ENCODE measurements at regions not wholly inside any gene's neighbourhood (a gene's known extent, or its start where the extent isn't known, plus 50 kb on each side); places are given as distances from the start of the nearest gene placed in this dataset.

GRCh38 chr5:4703931-4704458 lies 436.1 kb upstream of the ADAMTS16 start:
- no peaks in the 10 kb centered on the region for H3K4me1 Mint-ChIP-seq
- Histone ChIP-seq H3K36me3 (replicated peaks in 1 of 2; ENCODE audit: control extremely low read depth in 1 of 2, control insufficient read depth in 1 of 2, extremely low read depth in 1 of 2, insufficient read depth in 2 of 2, low read length in 1 of 2) (no peaks in the 10 kb centered on the region), H3K4me1 (ENCODE audit: control insufficient read depth in 2 of 2, insufficient read depth in 2 of 2, low read length in 2 of 2) (no peaks in the 10 kb centered on the region), H3K79me2 (ENCODE audit: control insufficient read depth, insufficient read depth, low read length) (no peaks in the 10 kb centered on the region), H3K4me2 (replicated peaks; ENCODE audit: low read depth, low read length, poor library complexity, severe bottlenecking) (no peak overlapping the region), H3K9me3 (ENCODE audit: control extremely low read depth in 1 of 3, control insufficient read depth in 2 of 3, insufficient read depth in 1 of 3, low read length in 2 of 3) (no peaks in the 10 kb centered on the region), H3K27me3 (replicated peaks in 1 of 4; ENCODE audit: control extremely low read depth in 1 of 4, control insufficient read depth in 3 of 4, insufficient read depth in 4 of 4, low read length in 3 of 4) (no peaks in the 10 kb centered on the region), H3K9ac (ENCODE audit: low read length) (no peak overlapping the region), H3K27ac (ENCODE audit: low read length in 2 of 2) (no peak overlapping the region), H2AFZ (ENCODE audit: insufficient read depth, low read depth, low read length, poor library complexity, severe bottlenecking) (no peak overlapping the region), H4K20me1 (ENCODE audit: control insufficient read depth, insufficient read depth, low read length, poor library complexity, severe bottlenecking) (no peaks in the 10 kb centered on the region), H3K4me3 (ENCODE audit: control extremely low read depth in 1 of 5, extremely low read depth in 1 of 5, insufficient read depth in 1 of 5, low read depth in 2 of 5, low read length in 4 of 5) (no peak overlapping the region)
- no peak overlapping the region for H3K27ac Mint-ChIP-seq
- ChIA-PET CTCF (no interaction called here), POLR2A (no interaction called here)
- TF ChIP-seq EZH2 (IDR thresholded peaks at IDR 0.05; ENCODE audit: borderline replicate concordance, insufficient read depth, low read depth, low read length, poor library complexity, severe bottlenecking) (no peak), CTCF (IDR thresholded peaks at IDR 0.05) (no peak)
- ATAC-seq (ENCODE audit: low read depth), result no peak
- WGBS (ENCODE audit: insufficient coverage), result 100% methylated on average over 1 of the region's 4 CpGs
- intact Hi-C loops (cut with micrococcal nuclease), result no loop called here
- no peak overlapping the region for H3K4me3 Mint-ChIP-seq
- DNase-seq, result no peak
- H3K9me3 Mint-ChIP-seq (ENCODE audit: insufficient read depth), result no peaks in the 10 kb centered on the region
- no peaks in the 10 kb centered on the region for H3K27me3 Mint-ChIP-seq

- Histone ChIP-seq H3K9me3 (ENCODE audit: control extremely low read depth in 1 of 3, control insufficient read depth in 2 of 3, insufficient read depth in 1 of 3, low read length in 2 of 3) (no peaks in the 10 kb centered on the region), H3K27me3 (replicated peaks in 1 of 4; ENCODE audit: control extremely low read depth in 1 of 4, control insufficient read depth in 3 of 4, insufficient read depth in 4 of 4, low read length in 3 of 4) (no peaks in the 10 kb centered on the region), H3K79me2 (ENCODE audit: control insufficient read depth, insufficient read depth, low read length) (no peaks in the 10 kb centered on the region), H2AFZ (ENCODE audit: insufficient read depth, low read depth, low read length, poor library complexity, severe bottlenecking) (no peak overlapping the region), H4K20me1 (ENCODE audit: control insufficient read depth, insufficient read depth, low read length, poor library complexity, severe bottlenecking) (no peaks in the 10 kb centered on the region), H3K36me3 (replicated peaks in 1 of 2; ENCODE audit: control extremely low read depth in 1 of 2, control insufficient read depth in 1 of 2, extremely low read depth in 1 of 2, insufficient read depth in 2 of 2, low read length in 1 of 2) (no peaks in the 10 kb centered on the region), H3K4me2 (replicated peaks; ENCODE audit: low read depth, low read length, poor library complexity, severe bottlenecking) (no peak overlapping the region), H3K4me1 (ENCODE audit: control insufficient read depth in 2 of 2, insufficient read depth in 2 of 2, low read length in 2 of 2) (no peaks in the 10 kb centered on the region), H3K4me3 (ENCODE audit: control extremely low read depth in 1 of 5, extremely low read depth in 1 of 5, insufficient read depth in 1 of 5, low read depth in 2 of 5, low read length in 4 of 5) (no peak overlapping the region), H3K27ac (ENCODE audit: low read length in 2 of 2) (no peak overlapping the region), H3K9ac (ENCODE audit: low read length) (no peak overlapping the region)
- Mint-ChIP-seq H3K27ac (no peak overlapping the region), H3K9me3 (ENCODE audit: insufficient read depth) (no peaks in the 10 kb centered on the region), H3K4me1 (no peaks in the 10 kb centered on the region), H3K4me3 (no peak overlapping the region), H3K27me3 (no peaks in the 10 kb centered on the region)
- ATAC-seq (ENCODE audit: low read depth) (no peak), DNase-seq (no peak)
- WGBS (ENCODE audit: insufficient coverage), result 94% methylated on average over 3 of the region's 3 CpGs
- CTCF ChIA-PET, result no interaction called here
- intact Hi-C loops (cut with micrococcal nuclease), result no loop called here
- POLR2A ChIA-PET, result no interaction called here
- no peak for TF ChIP-seq EZH2 (IDR thresholded peaks at IDR 0.05; ENCODE audit: borderline replicate concordance, insufficient read depth, low read depth, low read length, poor library complexity, severe bottlenecking)
- no peak for TF ChIP-seq CTCF (IDR thresholded peaks at IDR 0.05)
Measured at GRCh38 chr5:4704951-4705350, 435.2 kb upstream of the ADAMTS16 start.
